ENCODE measurements at regions not wholly inside any gene's neighbourhood (a gene's known extent, or its start where the extent isn't known, plus 50 kb on each side); places are given as distances from the start of the nearest gene placed in this dataset.
"Not testable (repeated sequence)": the region's sequence is repeated elsewhere in the genome, so short reads cannot be mapped to it uniquely, and the experiment has no call there.

GRCh38 chr2:13334545-13334944 lies 617.8 kb downstream of the TRIB2 start:
- no peak overlapping the region for H3K27ac ChIP-seq
- TF ChIP-seq ZFX (IDR thresholded peaks at IDR 0.05) (no peak), CTCF (conservative IDR thresholded peaks at IDR 0.05) (no peak)

GRCh38 chr2:13335862-13336535 lies 619.3 kb downstream of the TRIB2 start:
- no peak for TF ChIP-seq ZFX (IDR thresholded peaks at IDR 0.05)
- no peak for TF ChIP-seq CTCF (conservative IDR thresholded peaks at IDR 0.05)
- H3K27ac ChIP-seq = no peak overlapping the region

- no peak overlapping the region for H3K27ac ChIP-seq
- TF ChIP-seq ZFX (IDR thresholded peaks at IDR 0.05) (no peak), CTCF (conservative IDR thresholded peaks at IDR 0.05) (no peak)
Measured at GRCh38 chr2:13351068-13351467, 634.3 kb downstream of the TRIB2 start.

GRCh38 chr2:13353083-13353482 lies 636.3 kb downstream of the TRIB2 start:
- TF ChIP-seq ZFX (IDR thresholded peaks at IDR 0.05) (no peak), CTCF (conservative IDR thresholded peaks at IDR 0.05) (no peak)
- H3K27ac ChIP-seq = no peak overlapping the region

- no peak overlapping the region for H3K27ac ChIP-seq
- no peak for TF ChIP-seq ZFX (IDR thresholded peaks at IDR 0.05)
- no peak for TF ChIP-seq CTCF (conservative IDR thresholded peaks at IDR 0.05)
Measured at GRCh38 chr2:13354031-13354430, 637.3 kb downstream of the TRIB2 start.

- H3K27ac ChIP-seq = not testable (repeated sequence)
Measured at GRCh38 chr2:13381928-13382327, 665.2 kb downstream of the TRIB2 start.

GRCh38 chr2:13389172-13389571 lies 672.4 kb downstream of the TRIB2 start:
- not testable (repeated sequence) for H3K27ac ChIP-seq

- TF ChIP-seq ZFX (IDR thresholded peaks at IDR 0.05) (no peak), CTCF (conservative IDR thresholded peaks at IDR 0.05) (no peak)
- H3K27ac ChIP-seq = no peak overlapping the region
Measured at GRCh38 chr2:13390676-13391075, 673.9 kb downstream of the TRIB2 start.

All from C4-2B (cell line).